ENCODE measurements at regions not wholly inside any gene's neighbourhood (a gene's known extent, or its start where the extent isn't known, plus 50 kb on each side); places are given as distances from the start of the nearest gene placed in this dataset.

- H3K9ac ChIP-seq (replicated peaks in 1 of 4; ENCODE audit: extremely low read depth in 1 of 4, low read depth in 3 of 4, low read length in 3 of 4): no peak overlapping the region
- no peak overlapping the region; the same call in 1 of the 2 replicates for H2BK15ac ChIP-seq (ENCODE audit: low read length)
- H2BK12ac ChIP-seq (ENCODE audit: low read depth, low read length): no peak overlapping the region
- FAIRE-seq (no peak), DNase-seq (ENCODE audit: low read depth in 1 of 2, low spot score in 2 of 2) (peak in 1 of 2 experiments; percentile 36)
- ChIA-PET CTCF (ENCODE audit: partially characterized antibody) (interaction anchor here (0.7 kb wide), 1 partner anchor 100 kb away, joined by 3 read pairs; no protein-coding TSS in a partner anchor), POLR2A (ENCODE audit: partially characterized antibody) (no interaction called here)
- peaks cover 0 to 3% of the 10 kb centered on the region in 2 experiments; a peak in 1 of 4 replicates for H3K9me3 ChIP-seq (ENCODE audit: insufficient read depth in 2 of 2, low read depth in 1 of 2, low read length in 1 of 2)
- H3K36me3 ChIP-seq (ENCODE audit: control insufficient read depth in 2 of 4, insufficient read depth in 4 of 4, low read length in 3 of 4): no peaks in the 10 kb centered on the region
- H2AK5ac ChIP-seq (ENCODE audit: low read depth, low read length): no peak overlapping the region
- H3K23me2 ChIP-seq (ENCODE audit: low read depth, low read length): no peaks in the 10 kb centered on the region
- no peak overlapping the region for H3K18ac ChIP-seq (ENCODE audit: extremely low read depth, low read length)
- H3K79me2 ChIP-seq (ENCODE audit: control insufficient read depth in 1 of 2, insufficient read depth in 2 of 2, low read length in 2 of 2): no peaks in the 10 kb centered on the region
- H3K27ac ChIP-seq (ENCODE audit: low read depth, low read length): no peak overlapping the region
- H2BK120ac ChIP-seq (replicated peaks; ENCODE audit: low read depth, low read length): no peak overlapping the region
- no peak overlapping the region for H4K5ac ChIP-seq (ENCODE audit: insufficient read length, low read depth, low read length)
- no peaks in the 10 kb centered on the region for H3K79me1 ChIP-seq (ENCODE audit: low read depth, low read length)
- H3K14ac ChIP-seq (ENCODE audit: insufficient read length): no peak overlapping the region
- no peak overlapping the region for H3K56ac ChIP-seq (replicated peaks; ENCODE audit: insufficient read length, low read depth, low read length)
- no peak overlapping the region for H2BK20ac ChIP-seq (ENCODE audit: low read length)
- H4K8ac ChIP-seq (ENCODE audit: extremely low read depth, insufficient read depth, low read length): no peak overlapping the region
- WGBS, 2 experiments (ENCODE audit: extremely low coverage in 1 of 2, insufficient coverage in 1 of 2, insufficient read length in 1 of 2, insufficient replicate concordance in 2 of 2, low coverage in 1 of 2, low lambda C conversion rate in 2 of 2, missing lambda C conversion rate in 1 of 2): 84% methylated on average over 23 of the region's 30 CpGs; no CpG with 5 or more reads in 1 of the 2 experiments
- H3K23ac ChIP-seq (ENCODE audit: insufficient read length): no peak overlapping the region
- H2BK5ac ChIP-seq (ENCODE audit: low read depth, low read length): no peak overlapping the region
- H3K4me3 ChIP-seq (ENCODE audit: extremely low read depth in 1 of 4, insufficient read depth in 2 of 4, low read depth in 3 of 4, low read length in 4 of 4): no peak overlapping the region
- no peaks in the 10 kb centered on the region for H4K20me1 ChIP-seq (replicated peaks in 1 of 2; ENCODE audit: control insufficient read depth in 1 of 2, insufficient read depth in 2 of 2, low read length in 2 of 2)
- no peak overlapping the region for H3K4me2 ChIP-seq (ENCODE audit: insufficient read depth in 1 of 2, low read depth in 2 of 2, low read length in 2 of 2)
- no peak overlapping the region for H3K4ac ChIP-seq (replicated peaks; ENCODE audit: insufficient read length, low read depth, low read length)
- H4K91ac ChIP-seq (replicated peaks; ENCODE audit: insufficient read length, low read length): no peak overlapping the region
- peaks cover 0 to 6% (median 1%) of the 10 kb centered on the region in 4 experiments; a peak in 1 of 7 replicates for H3K4me1 ChIP-seq (replicated peaks in 1 of 4; ENCODE audit: control insufficient read depth in 3 of 4, insufficient read depth in 4 of 4, low read length in 3 of 4)
- no peaks in the 10 kb centered on the region for H3K27me3 ChIP-seq (replicated peaks in 1 of 4; ENCODE audit: control insufficient read depth in 3 of 4, extremely low read depth in 1 of 4, insufficient read depth in 3 of 4, low read length in 3 of 4)
- no peak overlapping the region for H2AFZ ChIP-seq (ENCODE audit: low read length)
- no peak for TF ChIP-seq FOSL1 (IDR thresholded peaks at IDR 0.05; ENCODE audit: insufficient read depth, low read depth, low read length)
- no peak for TF ChIP-seq RNF2 (IDR thresholded peaks at IDR 0.05; ENCODE audit: borderline replicate concordance, low read depth, low read length, missing control alignments, poor library complexity, severe bottlenecking)
- TF ChIP-seq ZNF274 (IDR thresholded peaks at IDR 0.05; ENCODE audit: borderline replicate concordance, extremely low read depth, low read length): no peak
- TF ChIP-seq CREB1 (IDR thresholded peaks at IDR 0.05): no peak
- no peak for TF ChIP-seq CBX5 (IDR thresholded peaks at IDR 0.05; ENCODE audit: low read depth, low read length)
- TF ChIP-seq BACH1 (IDR thresholded peaks at IDR 0.05; ENCODE audit: low read length): no peak
- TF ChIP-seq EZH2 (IDR thresholded peaks at IDR 0.05; ENCODE audit: low read depth, low read length, severe bottlenecking): no peak
- TF ChIP-seq NANOG (IDR thresholded peaks at IDR 0.05; ENCODE audit: insufficient read depth, low read depth, low read length, poor library complexity, severe bottlenecking): no peak
- no peak for TF ChIP-seq GTF2F1 (IDR thresholded peaks at IDR 0.05; ENCODE audit: borderline replicate concordance, low read depth, low read length)
- TF ChIP-seq CTBP2 (IDR thresholded peaks at IDR 0.05; ENCODE audit: borderline replicate concordance, insufficient read depth, insufficient read length, low read length): no peak
- TF ChIP-seq ATF3 (IDR thresholded peaks at IDR 0.05; ENCODE audit: insufficient read depth, low read depth, low read length): no peak
These were observed 188.0 kb downstream of the DLL1 start for GRCh38 chr6:170102582-170103481.

All from H1 (cell line).